GM21390 (cell line): ENCODE measurements at regions not wholly inside any gene's neighbourhood (a gene's known extent, or its start where the extent isn't known, plus 50 kb on each side); places are given as distances from the start of the nearest gene placed in this dataset.

Source experiments
- ATAC-seq: cut with Tn5 transposase; IDR thresholded peaks from one replicate; pipeline ENCODE4 v1.9.1; 2021; ENCODE audit not compliant: unreplicated experiment

DNA sequence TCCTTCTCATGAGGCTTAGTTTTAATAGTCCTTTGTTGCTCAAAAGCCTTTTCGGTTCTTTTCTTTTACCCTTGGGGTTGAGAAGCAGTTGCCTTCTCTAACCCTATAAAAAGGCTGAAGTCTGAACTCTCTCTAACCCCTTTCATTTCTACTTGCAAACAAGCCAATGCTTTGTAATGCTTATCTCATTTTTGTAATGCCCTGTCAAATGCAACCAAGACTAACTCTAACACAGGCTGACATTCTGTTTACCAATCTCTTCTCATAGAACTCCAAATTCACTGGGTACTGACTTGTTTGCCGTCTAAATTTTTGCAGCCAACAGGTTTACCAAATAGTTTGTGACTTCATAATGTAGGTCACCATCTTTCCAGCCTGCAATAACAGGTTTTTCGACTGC, 233.9 kb upstream of the SNX7 start:
- no peak for ATAC-seq

- no peak for ATAC-seq
These were observed 235.4 kb upstream of the SNX7 start for GRCh38 chr1:98426092-98426491.

- ATAC-seq: no peak
These were observed 238.7 kb upstream of the SNX7 start for GRCh38 chr1:98422816-98423215.

GRCh38 chr1:98421085-98421435, 240.5 kb upstream of the SNX7 start:
- ATAC-seq: no peak

DNA sequence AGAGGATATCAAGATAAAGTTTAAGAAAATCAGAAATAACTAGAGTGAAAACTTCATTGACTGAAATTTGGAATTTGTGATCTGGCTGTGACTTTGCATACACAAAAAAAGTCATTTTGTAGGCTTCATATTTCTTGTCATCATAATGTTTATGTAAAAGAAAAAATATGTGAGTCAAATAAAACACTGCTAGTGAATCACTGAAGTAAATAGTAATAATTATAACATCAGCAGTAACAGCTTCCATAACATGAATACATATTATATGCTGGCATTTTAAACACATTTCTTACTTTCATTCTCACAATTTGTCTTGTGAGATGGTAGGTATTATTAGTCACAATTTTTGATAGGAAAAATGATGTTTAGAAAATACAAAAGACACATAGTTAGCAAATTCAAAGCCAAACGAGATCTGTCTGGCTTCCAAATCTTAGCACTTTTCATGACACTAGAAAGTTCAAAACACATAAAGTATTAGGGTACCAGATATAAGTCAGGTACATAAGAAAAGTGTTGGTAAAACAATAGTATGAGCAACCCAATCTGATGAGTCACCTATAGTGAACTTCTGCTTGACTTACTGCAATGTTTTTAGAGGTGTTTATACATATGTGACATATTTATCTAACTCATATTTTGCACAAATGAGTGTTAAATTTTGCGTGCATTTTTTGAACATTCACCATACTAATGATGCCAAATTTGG, 241.0 kb upstream of the SNX7 start:
- ATAC-seq: no peak

DNA sequence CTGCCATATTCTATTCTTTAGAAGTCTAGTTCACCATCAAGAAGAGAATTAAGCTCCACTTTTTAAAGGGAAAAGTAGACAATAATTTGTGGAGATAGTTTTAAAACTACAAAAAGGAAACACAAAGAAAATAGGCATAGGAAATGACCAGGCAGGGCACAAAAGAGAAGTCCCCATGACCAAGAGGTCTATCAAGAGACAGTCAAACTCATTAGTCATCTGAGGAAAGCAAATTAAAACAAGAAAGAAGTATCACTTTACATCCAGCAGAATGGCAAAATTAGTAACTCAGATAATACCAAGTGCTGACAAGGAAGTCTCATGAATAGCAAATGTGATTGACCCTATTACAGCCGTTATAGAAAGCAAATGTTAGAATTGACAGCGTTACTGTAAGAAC, 243.7 kb upstream of the SNX7 start:
- no peak for ATAC-seq

- ATAC-seq: no peak
These were observed 251.4 kb upstream of the SNX7 start for GRCh38 chr1:98410082-98410481.

DNA sequence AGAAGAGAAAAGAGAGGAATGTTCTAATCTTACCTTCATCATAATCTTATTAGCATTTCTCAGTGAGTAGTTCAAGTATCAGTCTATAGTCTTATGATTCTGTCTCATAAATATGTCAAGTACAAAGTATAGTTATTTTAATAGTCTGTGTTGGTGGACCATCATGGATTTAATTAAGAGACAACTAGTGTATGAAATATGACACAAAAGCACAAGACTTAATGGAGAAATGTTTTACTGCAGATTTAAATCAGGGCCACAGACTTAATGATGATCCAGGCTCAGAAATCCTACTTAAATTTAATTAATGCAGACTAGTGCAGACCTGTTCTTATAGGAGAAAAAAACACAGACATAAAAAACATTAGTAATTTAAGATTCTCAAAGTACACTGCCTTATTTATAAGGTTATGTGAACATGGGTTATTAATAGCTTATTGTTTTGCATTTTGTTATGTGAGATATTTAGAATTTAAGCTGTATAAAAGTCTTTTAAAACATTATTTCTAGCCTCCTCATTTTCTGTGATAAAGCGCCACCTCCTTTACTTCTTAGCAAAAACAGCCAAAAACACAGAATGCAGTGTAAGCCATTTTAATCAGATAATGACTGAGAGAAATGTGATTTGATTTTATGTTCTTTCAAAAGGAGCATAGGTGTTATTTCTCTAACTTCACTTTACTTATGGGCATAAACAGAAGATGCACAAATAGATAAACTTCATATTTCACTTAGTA, 255.0 kb upstream of the SNX7 start:
- ATAC-seq: no peak

GRCh38 chr1:98405581-98406074, 255.9 kb upstream of the SNX7 start:
- ATAC-seq: peak; percentile 88

DNA sequence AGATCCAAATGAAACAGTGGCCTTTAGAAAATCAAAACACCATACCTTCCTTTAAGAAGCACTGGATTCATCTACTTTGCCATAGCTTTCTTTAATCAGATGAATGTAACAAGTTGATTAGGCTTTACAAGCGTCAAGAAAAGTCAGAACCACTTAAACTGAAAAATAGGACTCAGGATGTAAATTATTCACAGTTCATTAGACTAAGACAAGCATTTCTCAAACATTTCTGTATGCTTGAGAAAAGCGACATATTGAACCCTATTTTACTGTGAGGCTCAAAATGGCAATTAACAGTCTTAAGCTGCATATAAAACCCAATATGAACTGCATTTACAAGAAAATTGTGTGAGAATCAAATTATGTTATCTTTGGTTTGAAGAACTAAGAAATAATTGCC, 256.7 kb upstream of the SNX7 start:
- ATAC-seq: no peak

DNA sequence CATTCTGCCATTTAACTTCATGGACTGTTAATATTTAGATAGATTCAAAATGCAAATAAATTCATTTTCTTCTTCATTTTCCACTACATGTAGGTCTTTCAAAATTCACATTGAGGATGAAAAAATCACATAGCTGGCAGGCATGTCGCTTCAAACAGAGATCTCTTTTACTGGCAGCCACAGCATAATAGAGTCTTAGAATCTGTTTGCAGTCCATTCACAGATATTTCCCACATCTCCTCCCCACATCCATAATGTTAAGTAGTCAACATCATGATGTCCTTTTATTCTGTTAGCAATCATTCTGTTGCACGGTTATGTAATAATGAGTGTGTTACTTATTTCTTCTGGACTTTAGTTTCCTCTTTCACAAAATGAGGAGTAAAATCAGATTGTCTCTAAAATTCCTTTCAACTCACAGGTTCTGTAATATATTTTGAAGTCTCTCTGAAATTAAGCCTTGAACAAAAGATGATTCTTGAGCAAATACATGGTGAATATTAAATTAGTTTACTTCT, 257.5 kb upstream of the SNX7 start:
- ATAC-seq: no peak

GRCh38 chr1:98402860-98403259, 258.7 kb upstream of the SNX7 start:
- ATAC-seq: no peak

DNA sequence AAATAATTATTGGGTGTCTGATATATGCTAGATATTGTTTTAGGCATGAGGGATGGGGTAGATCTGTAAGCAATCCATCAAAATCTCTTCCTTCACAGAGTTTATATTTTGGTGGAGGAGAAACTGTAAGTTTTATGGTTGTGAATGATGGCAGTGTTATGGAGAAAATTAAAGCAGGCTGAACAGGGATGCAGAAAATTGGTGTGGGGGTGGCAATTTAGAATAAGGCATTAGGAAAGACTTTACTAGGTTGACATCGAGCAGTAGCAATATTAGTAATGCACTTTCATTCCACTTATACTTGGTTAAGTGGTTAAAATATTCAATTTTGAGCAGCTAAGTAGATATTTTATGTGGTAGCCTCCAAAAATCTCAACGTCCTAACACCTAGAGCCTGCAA, 261.1 kb upstream of the SNX7 start:
- no peak for ATAC-seq

GRCh38 chr1:98399218-98399617, 262.3 kb upstream of the SNX7 start:
- ATAC-seq: no peak

GRCh38 chr1:98398649-98399048, 262.9 kb upstream of the SNX7 start:
- no peak for ATAC-seq

GRCh38 chr1:98398092-98398491, 263.4 kb upstream of the SNX7 start:
- ATAC-seq: no peak

DNA sequence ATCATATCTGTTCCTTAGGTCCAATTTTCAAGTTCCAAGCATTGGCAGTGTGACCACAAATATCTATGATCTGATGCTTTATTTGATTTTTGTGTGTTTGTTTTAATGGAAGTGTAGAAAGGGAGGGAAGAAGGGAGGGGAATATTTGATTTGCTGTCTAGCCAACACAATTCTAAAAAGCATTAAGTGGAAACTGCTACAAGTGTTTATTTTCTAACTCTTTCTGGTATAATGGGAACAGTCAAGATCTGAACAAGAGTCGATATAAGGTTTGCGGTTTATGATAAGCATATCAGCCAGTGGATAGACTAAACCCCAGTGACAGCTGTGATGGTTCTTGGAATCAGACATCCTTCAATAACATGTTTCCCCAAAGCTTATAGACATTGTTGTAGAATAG, 267.8 kb upstream of the SNX7 start:
- no peak for ATAC-seq

GRCh38 chr1:98391175-98391574, 270.3 kb upstream of the SNX7 start:
- no peak for ATAC-seq

DNA sequence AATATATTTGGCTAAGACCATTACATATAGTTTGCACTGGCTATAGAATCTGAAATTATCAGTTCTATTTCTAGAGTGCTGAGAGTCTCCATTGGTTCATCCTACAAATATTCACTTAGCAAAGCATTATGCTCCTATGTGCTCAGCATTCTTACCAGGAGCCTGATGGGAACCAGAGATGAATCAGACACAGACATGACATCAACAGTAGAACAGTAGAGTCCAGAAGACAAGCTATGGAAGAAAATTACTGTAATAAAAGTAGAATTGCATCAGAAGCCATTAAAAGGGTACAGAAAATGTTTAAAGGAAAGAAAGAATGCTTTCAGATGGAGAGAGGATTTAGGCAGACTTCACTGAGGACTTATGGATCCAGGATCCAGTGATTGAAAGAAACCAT, 271.7 kb upstream of the SNX7 start:
- no peak for ATAC-seq

- peak; percentile 93 for ATAC-seq
These were observed 273.1 kb upstream of the SNX7 start for GRCh38 chr1:98388441-98388840.

DNA sequence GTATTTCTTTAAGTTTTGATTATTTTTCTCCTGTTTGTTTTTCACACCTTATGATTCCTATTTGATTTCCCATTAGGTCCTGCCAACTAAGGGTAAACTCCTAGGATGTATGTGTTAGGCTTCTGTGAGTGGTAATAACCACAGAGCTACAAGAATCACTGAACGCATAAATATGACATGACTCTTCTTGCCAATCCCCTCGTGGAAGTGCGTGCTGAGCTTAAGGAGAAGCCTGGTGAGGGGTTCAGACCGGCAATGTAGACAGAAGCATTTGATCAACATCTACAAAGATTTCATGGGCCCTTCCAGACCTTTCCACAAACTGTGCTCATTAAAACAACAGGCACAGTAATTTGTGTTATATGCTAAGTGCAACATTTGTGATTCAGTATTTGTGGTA, 273.8 kb upstream of the SNX7 start:
- ATAC-seq: no peak

- ATAC-seq: no peak
These were observed 274.7 kb upstream of the SNX7 start for GRCh38 chr1:98386675-98387440.
